ENCODE measurements at regions not wholly inside any gene's neighbourhood (a gene's known extent, or its start where the extent isn't known, plus 50 kb on each side); places are given as distances from the start of the nearest gene placed in this dataset.

GRCh38 chr3:18672561-18672960 is 247.4 kb upstream of the SATB1 start:
- BruUV-seq (replicated peaks) = no TSS peak
- Histone ChIP-seq H3K4me1 (ENCODE audit: insufficient read depth, low read length, poor library complexity, severe bottlenecking) (no peaks in the 10 kb centered on the region), H3K9me3 (ENCODE audit: low read depth, low read length, poor library complexity, severe bottlenecking) (no peaks in the 10 kb centered on the region), H3K27ac (ENCODE audit: low read depth, low read length, poor library complexity, severe bottlenecking) (no peak overlapping the region), H3K27me3 (replicated peaks; ENCODE audit: insufficient read depth, low read depth, low read length, poor library complexity) (no peaks in the 10 kb centered on the region), H3K4me3 (ENCODE audit: low read depth, low read length, poor library complexity, severe bottlenecking) (no peak overlapping the region), H3K36me3 (ENCODE audit: insufficient read depth, low read length, poor library complexity, severe bottlenecking) (no peaks in the 10 kb centered on the region)
- ChIA-PET CTCF (no interaction called here), POLR2A (ENCODE audit: low non-redundant PET) (no interaction called here)
- intact Hi-C loops (cut with micrococcal nuclease; ENCODE audit: unreplicated experiment) = no loop called here
- no peak for DNase-seq (ENCODE audit: low spot score)
- TF ChIP-seq CTCF (conservative IDR thresholded peaks at IDR 0.05; ENCODE audit: low read depth, low read length) = no peak
- TF ChIP-seq EZH2 (IDR thresholded peaks at IDR 0.05; ENCODE audit: borderline replicate concordance, low read depth, low read length, poor library complexity, severe bottlenecking) = no peak

GRCh38 chr3:18670759-18671158 is 245.6 kb upstream of the SATB1 start:
- Histone ChIP-seq H3K27ac (ENCODE audit: low read depth, low read length, poor library complexity, severe bottlenecking) (no peak overlapping the region), H3K27me3 (replicated peaks; ENCODE audit: insufficient read depth, low read depth, low read length, poor library complexity) (no peaks in the 10 kb centered on the region), H3K4me3 (ENCODE audit: low read depth, low read length, poor library complexity, severe bottlenecking) (no peak overlapping the region), H3K36me3 (ENCODE audit: insufficient read depth, low read length, poor library complexity, severe bottlenecking) (no peaks in the 10 kb centered on the region), H3K4me1 (ENCODE audit: insufficient read depth, low read length, poor library complexity, severe bottlenecking) (no peaks in the 10 kb centered on the region), H3K9me3 (ENCODE audit: low read depth, low read length, poor library complexity, severe bottlenecking) (no peaks in the 10 kb centered on the region)
- intact Hi-C loops (cut with micrococcal nuclease; ENCODE audit: unreplicated experiment) = no loop called here
- no peak for TF ChIP-seq EZH2 (IDR thresholded peaks at IDR 0.05; ENCODE audit: borderline replicate concordance, low read depth, low read length, poor library complexity, severe bottlenecking)
- no peak for TF ChIP-seq CTCF (conservative IDR thresholded peaks at IDR 0.05; ENCODE audit: low read depth, low read length)
- CTCF ChIA-PET = no interaction called here
- POLR2A ChIA-PET (ENCODE audit: low non-redundant PET) = no interaction called here
- no peak for DNase-seq (ENCODE audit: low spot score)
- no TSS peak for BruUV-seq (replicated peaks)

- no peaks in the 10 kb centered on the region for H3K4me1 ChIP-seq (ENCODE audit: insufficient read depth, low read length, poor library complexity, severe bottlenecking)
- intact Hi-C loops (cut with micrococcal nuclease; ENCODE audit: unreplicated experiment) = no loop called here
- TF ChIP-seq EZH2 (IDR thresholded peaks at IDR 0.05; ENCODE audit: borderline replicate concordance, low read depth, low read length, poor library complexity, severe bottlenecking) (no peak), CTCF (conservative IDR thresholded peaks at IDR 0.05; ENCODE audit: low read depth, low read length) (no peak)
- H3K27ac ChIP-seq (ENCODE audit: low read depth, low read length, poor library complexity, severe bottlenecking) = no peak overlapping the region
- POLR2A ChIA-PET (ENCODE audit: low non-redundant PET) = no interaction called here
- CTCF ChIA-PET = no interaction called here
- H3K9me3 ChIP-seq (ENCODE audit: low read depth, low read length, poor library complexity, severe bottlenecking) = no peaks in the 10 kb centered on the region
- no peaks in the 10 kb centered on the region for H3K36me3 ChIP-seq (ENCODE audit: insufficient read depth, low read length, poor library complexity, severe bottlenecking)
- no peak overlapping the region for H3K4me3 ChIP-seq (ENCODE audit: low read depth, low read length, poor library complexity, severe bottlenecking)
- H3K27me3 ChIP-seq (replicated peaks; ENCODE audit: insufficient read depth, low read depth, low read length, poor library complexity) = no peaks in the 10 kb centered on the region
- no peak for DNase-seq (ENCODE audit: low spot score)
- no TSS peak for BruUV-seq (replicated peaks)
Measured at GRCh38 chr3:18669374-18669773, 244.2 kb upstream of the SATB1 start.
